IMR-90 (cell line): ENCODE measurements at regions not wholly inside any gene's neighbourhood (a gene's known extent, or its start where the extent isn't known, plus 50 kb on each side); places are given as distances from the start of the nearest gene placed in this dataset.

Source experiments
- ATAC-seq: fragments of 200-7000 bp; cut with Tn5 transposase; 2 replicates; pipeline ENCODE4 v1.9.1; 2020; ENCODE audit warnings: low read depth, mild to moderate bottlenecking, moderate library complexity
- BruUV-seq: library from RNA; stranded (reverse); fragments of 400-500 nt; replicated peaks from 2 replicates; lab custom pipeline; 2021; lab: Mats Ljungman, UMichigan
- CTCF ChIA-PET: fragments of 300-600 bp; formaldehyde crosslinking; extraction: SDS; loops from one replicate; lab custom pipeline; 2021; ENCODE audit warnings: antibody characterized with exemption; lab: Yijun Ruan, JAX
- POLR2A ChIA-PET: fragments of 300-600 bp; sonication (Branson Sonifier 250); formaldehyde crosslinking; loops from one replicate; lab custom pipeline; 2022; ENCODE audit warnings: antibody characterized with exemption; ENCODE audit not compliant: unreplicated experiment; lab: Charles Lee
- DNase-seq: peaks from one replicate; pipeline ENCODE4 v3.0.0; 2013
- H2AFZ ChIP-seq: replicated peaks from 2 replicates; pipeline ENCODE3; 2013; ENCODE audit warnings: low read length, mild to moderate bottlenecking; ENCODE audit not compliant: poor library complexity
- H2AK5ac ChIP-seq: 2 replicates; pipeline ENCODE4 v1.6.1; 2013; ENCODE audit warnings: low read depth, low read length, inconsistent platforms
- H2AK9ac ChIP-seq: replicated peaks from 2 replicates; pipeline ENCODE3; 2013; ENCODE audit warnings: mild to moderate bottlenecking, low read depth, low read length, moderate library complexity; ENCODE audit not compliant: poor library complexity
- H2BK120ac ChIP-seq: 2 replicates; pipeline ENCODE4 v1.6.1; 2013; ENCODE audit warnings: low read depth, low read length, inconsistent platforms
- H2BK15ac ChIP-seq: 3 replicates; pipeline ENCODE4 v1.6.1; 2013; ENCODE audit warnings: low read depth, low read length, inconsistent platforms
- H2BK20ac ChIP-seq: 2 replicates; pipeline ENCODE4 v1.6.1; 2013; ENCODE audit warnings: low read depth, mild to moderate bottlenecking, inconsistent platforms, low read length, moderate library complexity
- H2BK5ac ChIP-seq: 2 replicates; pipeline ENCODE4 v1.6.1; 2013; ENCODE audit warnings: mild to moderate bottlenecking, low read depth, low read length, inconsistent platforms; ENCODE audit not compliant: poor library complexity, severe bottlenecking
- H3K14ac ChIP-seq: replicated peaks from 2 replicates; pipeline ENCODE4 v1.6.1; 2013; ENCODE audit warnings: low read depth, low read length, inconsistent platforms
- H3K18ac ChIP-seq: 2 replicates; pipeline ENCODE4 v1.6.1; 2013; ENCODE audit warnings: low read depth, low read length, control low read depth
- H3K23ac ChIP-seq: 2 replicates; pipeline ENCODE4 v1.6.1; 2013; ENCODE audit warnings: low read depth, low read length, inconsistent platforms
- H3K27ac ChIP-seq: 2 replicates; pipeline ENCODE4 v1.5.1; 2013; ENCODE audit warnings: mild to moderate bottlenecking, control low read depth, low read length; ENCODE audit not compliant: insufficient read depth
- H3K27me3 ChIP-seq: 2 replicates; pipeline ENCODE4 v1.6.1; 2013; ENCODE audit warnings: low read length; ENCODE audit not compliant: control insufficient read depth, insufficient read depth
- H3K36me3 ChIP-seq: 2 replicates; pipeline ENCODE4 v1.6.1; 2013; ENCODE audit warnings: low read length, mixed read lengths; ENCODE audit not compliant: control insufficient read depth, insufficient read depth
- H3K4ac ChIP-seq: 2 replicates; pipeline ENCODE4 v1.6.1; 2013; ENCODE audit warnings: low read depth, low read length, inconsistent platforms
- H3K4me1 ChIP-seq: 2 replicates; pipeline ENCODE4 v1.6.1; 2013; ENCODE audit warnings: low read length, mixed read lengths; ENCODE audit not compliant: control insufficient read depth, insufficient read depth
- H3K4me2 ChIP-seq: 2 replicates; pipeline ENCODE4 v1.6.1; 2013; ENCODE audit warnings: low read depth, mild to moderate bottlenecking, control low read depth, low read length, moderate library complexity
- H3K4me3 ChIP-seq: 2 replicates; pipeline ENCODE4 v1.5.1; 2013; ENCODE audit warnings: low read depth, mild to moderate bottlenecking, control low read depth, low read length, moderate library complexity; ENCODE audit not compliant: insufficient read depth
- H3K56ac ChIP-seq: 2 replicates; pipeline ENCODE4 v1.6.1; 2013; ENCODE audit warnings: low read length, inconsistent platforms; ENCODE audit not compliant: insufficient read depth; ENCODE audit errors: extremely low read depth
- H3K79me1 ChIP-seq, 2 experiments: 2 replicates each; pipeline ENCODE4 v1.6.1; 2013; ENCODE audit warnings: low read length in 2 of 2, inconsistent platforms in 1 of 2, low read depth in 1 of 2
- H3K9ac ChIP-seq: 2 replicates; pipeline ENCODE4 v1.6.1; 2013; ENCODE audit warnings: low read depth, low read length, control low read depth
- H3K9me1 ChIP-seq: 2 replicates; pipeline ENCODE4 v1.6.1; 2013; ENCODE audit warnings: low read length, inconsistent platforms; ENCODE audit not compliant: insufficient read depth
- H3K9me3 ChIP-seq: 2 replicates; pipeline ENCODE4 v1.6.1; 2013; ENCODE audit warnings: low read length; ENCODE audit not compliant: control insufficient read depth, insufficient read depth
- H4K20me1 ChIP-seq: 2 replicates; pipeline ENCODE4 v1.6.1; 2013; ENCODE audit warnings: low read length, inconsistent platforms; ENCODE audit not compliant: insufficient read depth
- H4K5ac ChIP-seq: 2 replicates; pipeline ENCODE4 v1.6.1; 2013; ENCODE audit warnings: mild to moderate bottlenecking, low read depth, low read length, control low read depth
- H4K8ac ChIP-seq, 2 experiments: 2 replicates each; pipeline ENCODE4 v1.6.1; 2013; ENCODE audit warnings: low read depth in 2 of 2, low read length in 2 of 2, control low read depth in 1 of 2, inconsistent platforms in 1 of 2
- H4K91ac ChIP-seq: 2 replicates; pipeline ENCODE4 v1.6.1; 2013; ENCODE audit warnings: low read depth, low read length, inconsistent platforms; ENCODE audit not compliant: insufficient read depth
- CEBPB ChIP-seq: IDR thresholded peaks from 2 replicates; pipeline ENCODE4 v1.6.1; 2012; ENCODE audit warnings: low read depth, low read length, improper control_type of control experiment
- CHD1 ChIP-seq: IDR thresholded peaks from 2 replicates; pipeline ENCODE4 v1.6.1; 2012; ENCODE audit warnings: low read depth, low read length, improper control_type of control experiment
- CTCF ChIP-seq: conservative IDR thresholded peaks from 2 replicates; pipeline ENCODE4 v1.5.1; 2012; ENCODE audit warnings: mild to moderate bottlenecking, low read depth, low read length, improper control_type of control experiment
- ELK1 ChIP-seq: fragments of 150-350 bp; IDR thresholded peaks from 2 replicates; pipeline ENCODE4 v1.6.1; 2016; ENCODE audit warnings: low read depth, mild to moderate bottlenecking, low read length, moderate library complexity, borderline replicate concordance
- FOS ChIP-seq: fragments of 150-350 bp; IDR thresholded peaks from 2 replicates; pipeline ENCODE4 v1.6.1; 2016; ENCODE audit warnings: low read depth, low read length
- MAFK ChIP-seq: IDR thresholded peaks from 2 replicates; pipeline ENCODE4 v1.6.1; 2012; ENCODE audit warnings: low read depth, low read length, improper control_type of control experiment
- MAZ ChIP-seq: IDR thresholded peaks from 2 replicates; pipeline ENCODE4 v1.6.1; 2012; ENCODE audit warnings: low read depth, mild to moderate bottlenecking, low read length, improper control_type of control experiment, moderate library complexity, borderline replicate concordance
- MXI1 ChIP-seq: IDR thresholded peaks from 2 replicates; pipeline ENCODE4 v1.6.1; 2012; ENCODE audit warnings: low read depth, mild to moderate bottlenecking, low read length, moderate library complexity, borderline replicate concordance
- NFE2L2 ChIP-seq: fragments of 150-350 bp; IDR thresholded peaks from 2 replicates; pipeline ENCODE4 v1.6.1; 2016; ENCODE audit warnings: low read depth, mild to moderate bottlenecking, low read length
- POLR2A ChIP-seq: IDR thresholded peaks from 2 replicates; pipeline ENCODE4 v1.6.1; 2012; ENCODE audit warnings: mild to moderate bottlenecking, low read depth, low read length
- RAD21 ChIP-seq: IDR thresholded peaks from 2 replicates; pipeline ENCODE4 v1.6.1; 2012; ENCODE audit warnings: low read length, improper control_type of control experiment
- RCOR1 ChIP-seq: IDR thresholded peaks from 2 replicates; pipeline ENCODE4 v1.6.1; 2012; ENCODE audit warnings: mild to moderate bottlenecking, low read length, improper control_type of control experiment; ENCODE audit not compliant: insufficient replicate concordance
- RFX5 ChIP-seq: IDR thresholded peaks from 2 replicates; pipeline ENCODE4 v1.8.0; 2012; ENCODE audit warnings: low read depth, mild to moderate bottlenecking, low read length, moderate library complexity
- SMC3 ChIP-seq: fragments of 150-350 bp; IDR thresholded peaks from 2 replicates; pipeline ENCODE4 v1.6.1; 2016; ENCODE audit warnings: low read depth, mild to moderate bottlenecking, antibody characterized with exemption, low read length, moderate library complexity
- USF2 ChIP-seq: fragments of 150-350 bp; IDR thresholded peaks from 2 replicates; pipeline ENCODE4 v1.6.1; 2017; ENCODE audit warnings: mild to moderate bottlenecking, antibody characterized with exemption, low read length, low read depth
- WGBS, 2 experiments: methylation state at CpG; one replicate each; pipeline versions ENCODE4 v1.1.5 to v1.1.7; 2013; ENCODE audit warnings: missing lambda C conversion rate in 2 of 2; ENCODE audit not compliant: insufficient read length in 1 of 2; ENCODE audit errors: extremely low coverage in 2 of 2; 5-methylcytosine and 5-hydroxymethylcytosine counted together
- dilution Hi-C: fragments of 300-500 bp; cut with HindIII; formaldehyde crosslinking; loops from one replicate; pipeline ENCODE4 v1.14.3; 2018; ENCODE audit warnings: low sequenced_read_pairs; ENCODE audit not compliant: unreplicated experiment
- in situ Hi-C: fragments of 300-500 bp; cut with MboI; formaldehyde crosslinking; loops from 3 replicates; pipeline ENCODE4 v1.14.3; 2019; ENCODE audit warnings: low sequenced_read_pairs, inconsistent platforms, mixed read lengths
- intact Hi-C: fragments of 100-400 bp; cut with micrococcal nuclease; formaldehyde crosslinking; loops from 2 replicates; pipeline ENCODE4 v1.10.0; 2022

- dilution Hi-C loops: no loop called here
- Histone ChIP-seq H3K18ac (no peak overlapping the region), H3K4ac (no peak overlapping the region), H3K36me3 (no peaks in the 10 kb centered on the region), H4K8ac (no peak overlapping the region), H3K56ac (no peak overlapping the region), H4K5ac (no peak overlapping the region), H3K9me1 (no peaks in the 10 kb centered on the region), H2AK5ac (no peak overlapping the region), H3K14ac (no peak overlapping the region), H3K9me3 (peaks cover 6% of the 10 kb centered on the region; the same call in 1 of the 2 replicates), H3K27ac (no peak overlapping the region), H3K4me3 (no peak overlapping the region), H2AFZ (no peak overlapping the region), H3K23ac (no peak overlapping the region), H4K20me1 (no peaks in the 10 kb centered on the region), H3K9ac (no peak overlapping the region), H3K27me3 (no peaks in the 10 kb centered on the region), H3K79me1 (no peaks in the 10 kb centered on the region), H2BK20ac (no peak overlapping the region), H3K4me2 (no peak overlapping the region), H4K91ac (no peak overlapping the region), H2AK9ac (no peak overlapping the region), H3K4me1 (no peaks in the 10 kb centered on the region), H2BK5ac (no peak overlapping the region), H2BK15ac (no peak overlapping the region), H2BK120ac (no peak overlapping the region)
- no TSS peak for BruUV-seq
- TF ChIP-seq POLR2A: no peak
- TF ChIP-seq RCOR1: no peak
- TF ChIP-seq MXI1: no peak
- no peak for TF ChIP-seq RAD21
- TF ChIP-seq SMC3: no peak
- TF ChIP-seq USF2: no peak
- TF ChIP-seq CHD1: no peak
- TF ChIP-seq NFE2L2: no peak
- no peak for TF ChIP-seq MAFK
- TF ChIP-seq MAZ: no peak
- no peak for TF ChIP-seq ELK1
- no peak for TF ChIP-seq CTCF
- TF ChIP-seq RFX5: no peak
- no peak for TF ChIP-seq CEBPB
- no peak for TF ChIP-seq FOS
- intact Hi-C loops: no loop called here
- WGBS, 2 experiments: no CpG with 5 or more reads among the region's 2 CpGs
- ATAC-seq (no peak), DNase-seq (no peak)
- in situ Hi-C loops: no loop called here
- CTCF ChIA-PET: no interaction called here
- POLR2A ChIA-PET: no interaction called here
Measured at GRCh38 chr2:35246702-35247101, 1108.9 kb upstream of the CRIM1 start.
